Natural killer cell (primary cell): ENCODE measurements at regions not wholly inside any gene's neighbourhood (a gene's known extent, or its start where the extent isn't known, plus 50 kb on each side); places are given as distances from the start of the nearest gene placed in this dataset.
"Not testable (repeated sequence)": the region's sequence is repeated elsewhere in the genome, so short reads cannot be mapped to it uniquely, and the experiment has no call there.

Source experiments
- ATAC-seq, 3 donors: fragments of 150-1000 bp in 2 of 3; fragments of 200-7000 bp in 1 of 3; cut with Tn5 transposase; 1 replicate in 1 of 3; 2 replicates in 2 of 3; pipeline ENCODE4 v1.10.0; 2021; ENCODE audit warnings: mild to moderate bottlenecking in 2 of 3, moderate library complexity in 2 of 3
- DNase-seq, 2 donors: peaks; one replicate each; pipeline versions ENCODE4 v3.0.0 to v3.0.0-alpha.2; 2013 to 2021; ENCODE audit warnings: mixed read lengths in 1 of 2
- H3K27ac ChIP-seq: one replicate; pipeline ENCODE4 v1.5.1; 2013; ENCODE audit warnings: mild to moderate bottlenecking, low read length
- H3K27me3 ChIP-seq: one replicate; pipeline ENCODE4 v1.6.1; 2013; ENCODE audit warnings: low read length; ENCODE audit not compliant: control insufficient read depth, insufficient read depth
- H3K36me3 ChIP-seq: one replicate; pipeline ENCODE4 v1.6.1; 2013; ENCODE audit warnings: low read length; ENCODE audit not compliant: control insufficient read depth, insufficient read depth
- H3K4me1 ChIP-seq: one replicate; pipeline ENCODE4 v1.6.1; 2013; ENCODE audit warnings: low read length; ENCODE audit not compliant: control insufficient read depth, insufficient read depth
- H3K4me3 ChIP-seq: one replicate; pipeline ENCODE4 v1.5.1; 2013; ENCODE audit warnings: low read length
- H3K9me3 ChIP-seq: one replicate; pipeline ENCODE4 v1.6.1; 2013; ENCODE audit warnings: low read length; ENCODE audit not compliant: control insufficient read depth, insufficient read depth
- H3K27ac Mint-ChIP-seq, 2 donors: one replicate each; pipeline ENCODE4 v1.8.0; 2022; ENCODE audit warnings: mild to moderate bottlenecking in 2 of 2, mixed read lengths in 2 of 2, moderate library complexity in 1 of 2
- H3K27me3 Mint-ChIP-seq, 2 donors: one replicate each; pipeline ENCODE4 v1.8.0; 2022; ENCODE audit warnings: low read depth in 2 of 2, mixed read lengths in 2 of 2
- H3K36me3 Mint-ChIP-seq: one replicate; pipeline ENCODE4 v1.8.0; 2022; ENCODE audit warnings: mixed read lengths
- H3K4me1 Mint-ChIP-seq, 2 donors: one replicate each; pipeline ENCODE4 v1.8.0; 2022; ENCODE audit warnings: mixed read lengths in 2 of 2
- H3K4me3 Mint-ChIP-seq: one replicate; pipeline ENCODE4 v1.8.0; 2022; ENCODE audit warnings: mild to moderate bottlenecking, moderate library complexity, mixed read lengths
- H3K9me3 Mint-ChIP-seq, 2 donors: one replicate each; pipeline ENCODE4 v1.8.0; 2022; ENCODE audit warnings: mixed read lengths in 2 of 2
- WGBS: methylation state at CpG from one replicate; pipeline ENCODE4 v1.1.7; 2013; ENCODE audit warnings: missing lambda C conversion rate; ENCODE audit not compliant: insufficient coverage; 5-methylcytosine and 5-hydroxymethylcytosine counted together
- intact Hi-C: fragments of 100-400 bp; cut with micrococcal nuclease; formaldehyde crosslinking; loops from one replicate; pipeline ENCODE4 v1.14.2; 2022
- TF ChIP-seq, protein P1 (sequence below): fragments of 200-600 bp; IDR thresholded peaks from one replicate; pipeline ENCODE4 v1.8.0; 2022; ENCODE audit warnings: antibody characterized with exemption

- no peaks in the 10 kb centered on the region for H3K36me3 ChIP-seq
- no peak for ATAC-seq
- WGBS = 100% methylated on average over 3 of the region's 5 CpGs
Observed at GRCh38 chrX:121407627-121408026, 360.2 kb downstream of the GLUD2 start.

DNA sequence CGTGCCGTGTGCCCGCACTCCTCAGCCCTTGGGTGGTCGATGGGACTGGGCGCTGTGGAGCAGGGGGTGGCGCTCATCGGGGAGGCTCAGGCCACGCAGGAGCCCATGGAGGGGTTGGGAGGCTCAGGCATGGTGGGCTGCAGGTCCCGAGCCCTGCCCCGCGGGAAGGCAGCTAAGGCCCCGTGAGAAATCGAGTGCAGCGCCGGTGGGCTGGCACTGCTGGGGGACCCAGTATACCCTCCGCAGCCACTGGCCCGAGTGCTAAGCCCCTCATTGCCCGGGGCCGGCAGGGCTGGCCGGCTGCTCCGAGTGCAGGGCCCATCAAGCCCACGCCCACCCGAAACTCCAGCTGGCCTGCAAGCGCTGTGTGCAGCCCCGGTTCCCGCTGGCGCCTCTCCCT is 384.1 kb downstream of the GLUD2 start:
- WGBS = 97% methylated on average over 26 of the region's 27 CpGs
- not testable (repeated sequence) for H3K4me1 Mint-ChIP-seq, H3K4me3 Mint-ChIP-seq

More at GRCh38 chrX:121407627-121408026, 360.2 kb downstream of the GLUD2 start:
- Histone ChIP-seq H3K27me3 (no peaks in the 10 kb centered on the region), H3K9me3 (no peaks in the 10 kb centered on the region), H3K4me3 (no peak overlapping the region), H3K4me1 (no peaks in the 10 kb centered on the region), H3K27ac (no peak overlapping the region)
- no peaks in the 10 kb centered on the region for H3K27me3 Mint-ChIP-seq
- no peaks in the 10 kb centered on the region for H3K36me3 Mint-ChIP-seq
- peaks cover under 1 to 5% of the 10 kb centered on the region in 2 donors for H3K9me3 Mint-ChIP-seq
- TF ChIP-seq, protein P1, sequence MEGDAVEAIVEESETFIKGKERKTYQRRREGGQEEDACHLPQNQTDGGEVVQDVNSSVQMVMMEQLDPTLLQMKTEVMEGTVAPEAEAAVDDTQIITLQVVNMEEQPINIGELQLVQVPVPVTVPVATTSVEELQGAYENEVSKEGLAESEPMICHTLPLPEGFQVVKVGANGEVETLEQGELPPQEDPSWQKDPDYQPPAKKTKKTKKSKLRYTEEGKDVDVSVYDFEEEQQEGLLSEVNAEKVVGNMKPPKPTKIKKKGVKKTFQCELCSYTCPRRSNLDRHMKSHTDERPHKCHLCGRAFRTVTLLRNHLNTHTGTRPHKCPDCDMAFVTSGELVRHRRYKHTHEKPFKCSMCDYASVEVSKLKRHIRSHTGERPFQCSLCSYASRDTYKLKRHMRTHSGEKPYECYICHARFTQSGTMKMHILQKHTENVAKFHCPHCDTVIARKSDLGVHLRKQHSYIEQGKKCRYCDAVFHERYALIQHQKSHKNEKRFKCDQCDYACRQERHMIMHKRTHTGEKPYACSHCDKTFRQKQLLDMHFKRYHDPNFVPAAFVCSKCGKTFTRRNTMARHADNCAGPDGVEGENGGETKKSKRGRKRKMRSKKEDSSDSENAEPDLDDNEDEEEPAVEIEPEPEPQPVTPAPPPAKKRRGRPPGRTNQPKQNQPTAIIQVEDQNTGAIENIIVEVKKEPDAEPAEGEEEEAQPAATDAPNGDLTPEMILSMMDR = no peak
- intact Hi-C loops = no loop called here
- DNase-seq = no peak
- H3K4me1 Mint-ChIP-seq = no peaks in the 10 kb centered on the region
- no peak overlapping the region for H3K4me3 Mint-ChIP-seq
- no peak overlapping the region for H3K27ac Mint-ChIP-seq

DNA sequence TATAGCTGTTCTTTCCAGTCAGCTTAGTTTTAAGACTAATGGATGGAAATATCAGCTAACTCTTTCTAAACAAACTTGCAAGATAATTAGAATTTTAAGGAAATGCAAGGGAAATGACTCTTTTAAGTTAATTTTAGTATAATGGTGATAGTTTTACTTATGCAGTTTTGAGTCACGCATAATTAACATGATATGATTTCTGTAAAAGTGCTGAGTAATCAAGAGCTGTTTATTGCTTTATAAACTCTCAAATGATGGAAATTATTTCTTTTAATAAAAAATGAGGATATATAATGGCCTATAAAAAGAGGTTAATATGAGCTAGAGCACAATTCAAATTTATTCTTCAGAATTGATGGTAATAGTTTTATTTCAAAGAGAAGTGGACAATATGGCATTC is 385.9 kb downstream of the GLUD2 start:
- H3K4me1 Mint-ChIP-seq = no peaks in the 10 kb centered on the region
- 100% methylated on average over 1 of the region's 1 CpG for WGBS
- no peak overlapping the region for H3K27ac Mint-ChIP-seq
- TF ChIP-seq, protein P1 = no peak
- ATAC-seq = no peak
- intact Hi-C loops = no loop called here
- no peaks in the 10 kb centered on the region for H3K9me3 ChIP-seq
- no peaks in the 10 kb centered on the region for H3K9me3 Mint-ChIP-seq
- H3K4me3 Mint-ChIP-seq = no peak overlapping the region
- DNase-seq = no peak
- H3K27ac ChIP-seq = no peak overlapping the region
- no peak overlapping the region for H3K4me3 ChIP-seq
- no peaks in the 10 kb centered on the region for H3K27me3 ChIP-seq
- no peaks in the 10 kb centered on the region for H3K36me3 Mint-ChIP-seq
- H3K4me1 ChIP-seq = no peaks in the 10 kb centered on the region
- no peaks in the 10 kb centered on the region for H3K36me3 ChIP-seq
- H3K27me3 Mint-ChIP-seq = no peaks in the 10 kb centered on the region

More for the DNA sequence above, 384.1 kb downstream of the GLUD2 start:
- H3K27me3 Mint-ChIP-seq, DNase-seq, H3K9me3 ChIP-seq, H3K4me1 ChIP-seq, H3K27ac ChIP-seq, intact Hi-C loops, H3K36me3 Mint-ChIP-seq, H3K27ac Mint-ChIP-seq, H3K27me3 ChIP-seq, ATAC-seq, H3K36me3 ChIP-seq, H3K9me3 Mint-ChIP-seq, H3K4me3 ChIP-seq: not testable (repeated sequence)

DNA sequence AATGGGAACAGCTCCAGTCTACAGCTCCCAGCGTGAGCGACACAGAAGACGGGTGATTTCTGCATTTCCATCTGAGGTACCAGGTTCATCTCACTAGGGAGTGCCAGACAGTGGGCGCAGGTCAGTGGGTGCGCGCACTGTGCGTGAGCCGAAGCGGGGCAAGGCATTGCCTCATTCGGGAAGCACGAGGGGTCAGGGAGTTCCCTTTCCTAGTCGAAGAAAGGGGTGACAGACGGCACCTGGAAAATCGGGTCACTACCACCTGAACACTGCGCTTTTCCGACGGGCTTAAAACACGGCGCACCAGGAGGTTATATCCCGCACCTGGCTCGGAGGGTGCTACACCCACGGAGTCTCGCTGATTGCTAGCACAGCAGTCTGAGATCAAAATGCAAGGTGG is 390.3 kb downstream of the GLUD2 start:
- WGBS = 90% methylated on average over 23 of the region's 23 CpGs
- H3K4me3 Mint-ChIP-seq, H3K4me1 Mint-ChIP-seq, H3K9me3 Mint-ChIP-seq, H3K4me3 ChIP-seq, H3K36me3 Mint-ChIP-seq, H3K9me3 ChIP-seq, intact Hi-C loops, ATAC-seq, H3K36me3 ChIP-seq, DNase-seq, H3K27ac ChIP-seq, H3K27me3 Mint-ChIP-seq, H3K27ac Mint-ChIP-seq, H3K27me3 ChIP-seq, H3K4me1 ChIP-seq: not testable (repeated sequence)

DNA sequence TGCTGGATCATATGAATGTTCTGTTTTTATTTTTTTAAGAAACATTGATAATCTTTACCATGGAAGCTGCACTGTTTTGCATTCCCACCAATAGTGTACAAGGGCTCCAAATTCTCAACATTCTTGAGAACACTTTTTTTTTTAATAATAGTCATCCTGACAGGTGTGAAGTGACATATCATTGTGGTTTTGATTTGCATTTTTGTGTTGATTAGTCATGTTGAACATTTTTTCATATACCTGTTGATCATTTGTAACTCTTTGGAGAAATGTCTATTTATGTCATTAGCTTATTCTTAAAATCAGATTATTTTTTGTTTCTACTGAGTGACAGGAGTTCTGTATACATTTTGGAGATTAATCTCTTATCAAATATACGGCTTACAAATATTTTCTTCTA is 408.5 kb downstream of the GLUD2 start:
- ATAC-seq (no peak), DNase-seq (no peak)
- TF ChIP-seq, protein P1 = no peak
- Histone ChIP-seq H3K4me1 (no peaks in the 10 kb centered on the region), H3K4me3 (no peak overlapping the region), H3K36me3 (no peaks in the 10 kb centered on the region), H3K27ac (no peak overlapping the region), H3K9me3 (no peaks in the 10 kb centered on the region), H3K27me3 (no peaks in the 10 kb centered on the region)
- Mint-ChIP-seq H3K9me3 (no peaks in the 10 kb centered on the region), H3K4me1 (no peaks in the 10 kb centered on the region), H3K4me3 (no peak overlapping the region), H3K27ac (no peak overlapping the region), H3K27me3 (no peaks in the 10 kb centered on the region), H3K36me3 (no peaks in the 10 kb centered on the region)
- no CpG with 5 or more reads among the region's 1 CpG for WGBS
- intact Hi-C loops = no loop called here
